ENCODE measurements at regions not wholly inside any gene's neighbourhood (a gene's known extent, or its start where the extent isn't known, plus 50 kb on each side); places are given as distances from the start of the nearest gene placed in this dataset.

DNA sequence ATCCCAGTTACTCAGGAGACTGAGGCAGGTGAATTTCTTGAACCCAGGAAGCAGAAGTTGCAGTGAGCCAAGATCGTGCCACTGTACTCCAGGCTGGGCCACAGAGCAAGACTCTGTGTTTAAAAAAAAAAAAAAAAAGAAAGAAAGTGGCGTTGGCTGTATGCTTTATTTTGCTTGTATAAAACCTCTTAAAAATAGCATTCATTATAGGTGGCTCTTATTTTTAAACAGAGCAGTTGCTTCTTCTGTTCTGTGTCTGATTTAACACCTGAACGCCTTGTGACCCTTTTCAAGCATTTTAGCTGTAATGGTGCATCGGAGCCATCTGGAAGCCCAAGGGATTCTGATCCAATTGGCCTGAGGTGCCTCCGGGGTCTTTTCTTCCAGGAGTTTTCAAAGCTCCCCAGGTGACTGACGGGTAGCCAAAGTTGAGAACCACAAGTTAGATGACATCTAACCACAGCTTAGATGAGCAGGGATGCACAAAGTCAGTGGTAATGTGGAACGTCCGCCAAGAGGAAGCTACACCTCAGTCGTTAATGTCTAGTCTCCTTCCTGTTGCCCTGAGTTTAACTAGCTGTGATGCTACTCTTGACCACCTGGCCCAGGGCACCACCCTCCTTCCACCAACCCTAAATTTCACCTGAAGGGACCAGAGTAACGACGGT, 274.6 kb upstream of the KLF6 start:
- DNase-seq (ENCODE audit: low spot score) = no peak
- no peak overlapping the region for H3K4me3 ChIP-seq
- TF ChIP-seq, protein P1, sequence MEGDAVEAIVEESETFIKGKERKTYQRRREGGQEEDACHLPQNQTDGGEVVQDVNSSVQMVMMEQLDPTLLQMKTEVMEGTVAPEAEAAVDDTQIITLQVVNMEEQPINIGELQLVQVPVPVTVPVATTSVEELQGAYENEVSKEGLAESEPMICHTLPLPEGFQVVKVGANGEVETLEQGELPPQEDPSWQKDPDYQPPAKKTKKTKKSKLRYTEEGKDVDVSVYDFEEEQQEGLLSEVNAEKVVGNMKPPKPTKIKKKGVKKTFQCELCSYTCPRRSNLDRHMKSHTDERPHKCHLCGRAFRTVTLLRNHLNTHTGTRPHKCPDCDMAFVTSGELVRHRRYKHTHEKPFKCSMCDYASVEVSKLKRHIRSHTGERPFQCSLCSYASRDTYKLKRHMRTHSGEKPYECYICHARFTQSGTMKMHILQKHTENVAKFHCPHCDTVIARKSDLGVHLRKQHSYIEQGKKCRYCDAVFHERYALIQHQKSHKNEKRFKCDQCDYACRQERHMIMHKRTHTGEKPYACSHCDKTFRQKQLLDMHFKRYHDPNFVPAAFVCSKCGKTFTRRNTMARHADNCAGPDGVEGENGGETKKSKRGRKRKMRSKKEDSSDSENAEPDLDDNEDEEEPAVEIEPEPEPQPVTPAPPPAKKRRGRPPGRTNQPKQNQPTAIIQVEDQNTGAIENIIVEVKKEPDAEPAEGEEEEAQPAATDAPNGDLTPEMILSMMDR (IDR thresholded peaks at IDR 0.05) = no peak
- H3K27ac ChIP-seq = peak overlapping the region; percentile 71 to 85

DNA sequence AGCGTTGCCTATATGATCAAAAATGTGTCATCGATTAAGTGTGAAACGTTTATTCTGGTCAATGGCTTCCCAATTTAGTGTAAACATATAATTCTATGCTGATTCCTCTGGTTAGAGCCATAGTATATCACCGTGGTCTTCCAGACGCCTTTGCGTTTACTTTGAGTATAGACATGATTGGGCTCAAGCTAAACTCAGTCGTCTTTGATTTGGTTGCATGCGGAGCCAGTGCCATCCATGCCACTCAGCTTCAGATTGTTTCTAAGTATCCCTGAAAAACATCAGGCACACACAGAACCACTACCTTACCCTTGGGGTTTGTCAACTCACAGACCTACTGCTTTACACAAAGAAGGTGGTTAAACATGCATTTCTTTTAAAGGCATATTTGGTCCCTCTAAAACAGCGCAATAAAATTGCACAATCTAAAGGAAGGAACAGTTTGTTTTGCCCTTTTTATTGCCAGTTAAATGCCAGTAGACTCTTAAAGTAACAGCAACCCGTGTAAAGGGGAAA, 273.6 kb upstream of the KLF6 start:
- no peak for DNase-seq (ENCODE audit: low spot score)
- TF ChIP-seq, protein P1 (IDR thresholded peaks at IDR 0.05) = no peak
- Histone ChIP-seq H3K4me3 (peak overlapping the region; percentile 25), H3K27ac (peak overlapping the region; percentile 59 to 83)

DNA sequence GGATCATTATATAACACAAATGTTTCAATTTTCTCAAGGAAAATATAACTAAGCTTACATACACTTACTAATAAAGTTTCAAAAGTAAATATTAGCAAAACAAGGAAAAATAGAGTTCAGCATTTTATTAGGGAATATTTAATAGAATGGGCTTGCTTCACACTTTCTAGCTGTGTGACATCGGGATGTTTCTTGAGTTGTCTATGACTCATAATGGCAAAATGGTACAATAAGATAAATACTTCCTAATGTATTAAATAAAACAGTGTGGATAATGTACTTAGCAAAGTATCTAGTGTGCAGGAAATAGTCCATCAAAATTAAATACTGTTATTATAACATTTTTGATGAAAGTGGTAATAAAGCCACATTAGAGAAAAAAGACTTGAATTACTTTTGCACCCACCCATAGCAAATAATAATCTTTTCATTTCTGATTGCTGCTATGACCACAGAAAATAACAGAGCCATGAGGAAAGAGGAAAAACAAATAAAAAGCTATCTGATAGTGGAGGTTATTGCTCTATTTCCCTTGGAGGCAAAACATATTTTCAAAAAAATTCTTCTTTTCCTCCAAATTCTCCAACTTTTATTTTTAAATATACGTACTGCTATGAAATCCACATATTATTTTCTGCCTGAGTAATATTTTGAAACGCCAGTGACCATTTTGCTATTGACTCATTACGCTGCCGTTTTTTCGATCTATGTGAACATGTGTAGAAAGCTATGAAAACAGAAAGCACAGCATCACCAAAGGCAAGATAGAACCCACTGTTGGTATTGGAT, 272.9 kb upstream of the KLF6 start:
- peak overlapping the region; percentile 59 to 83 for H3K27ac ChIP-seq
- H3K4me3 ChIP-seq = peak overlapping the region; percentile 25
- TF ChIP-seq, protein P1 (IDR thresholded peaks at IDR 0.05) = no peak
- DNase-seq (ENCODE audit: low spot score) = no peak

DNA sequence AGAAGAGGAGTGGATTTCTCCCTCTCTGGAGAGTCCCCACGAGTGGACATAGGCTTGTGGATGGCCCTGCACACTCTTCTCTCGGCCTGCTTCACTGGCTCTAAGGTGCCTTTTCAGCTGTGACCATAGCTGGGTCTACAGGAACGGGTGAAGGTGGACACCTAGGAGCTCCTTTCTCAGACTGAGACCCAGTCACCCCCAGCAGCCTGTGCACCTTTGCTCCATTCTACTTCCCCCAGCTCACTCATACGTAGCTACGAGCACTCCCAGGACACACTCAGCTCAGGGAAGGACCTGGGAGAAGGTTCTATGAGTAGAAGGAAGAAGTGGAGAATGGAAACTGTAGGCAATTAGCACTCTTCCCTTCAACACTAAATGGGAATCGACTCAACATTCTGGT, 272.0 kb upstream of the KLF6 start:
- Histone ChIP-seq H3K4me3 (no peak overlapping the region), H3K27ac (peak overlapping the region; percentile 0 to 29)
- TF ChIP-seq, protein P1 (IDR thresholded peaks at IDR 0.05) = no peak
- DNase-seq (ENCODE audit: low spot score) = no peak

DNA sequence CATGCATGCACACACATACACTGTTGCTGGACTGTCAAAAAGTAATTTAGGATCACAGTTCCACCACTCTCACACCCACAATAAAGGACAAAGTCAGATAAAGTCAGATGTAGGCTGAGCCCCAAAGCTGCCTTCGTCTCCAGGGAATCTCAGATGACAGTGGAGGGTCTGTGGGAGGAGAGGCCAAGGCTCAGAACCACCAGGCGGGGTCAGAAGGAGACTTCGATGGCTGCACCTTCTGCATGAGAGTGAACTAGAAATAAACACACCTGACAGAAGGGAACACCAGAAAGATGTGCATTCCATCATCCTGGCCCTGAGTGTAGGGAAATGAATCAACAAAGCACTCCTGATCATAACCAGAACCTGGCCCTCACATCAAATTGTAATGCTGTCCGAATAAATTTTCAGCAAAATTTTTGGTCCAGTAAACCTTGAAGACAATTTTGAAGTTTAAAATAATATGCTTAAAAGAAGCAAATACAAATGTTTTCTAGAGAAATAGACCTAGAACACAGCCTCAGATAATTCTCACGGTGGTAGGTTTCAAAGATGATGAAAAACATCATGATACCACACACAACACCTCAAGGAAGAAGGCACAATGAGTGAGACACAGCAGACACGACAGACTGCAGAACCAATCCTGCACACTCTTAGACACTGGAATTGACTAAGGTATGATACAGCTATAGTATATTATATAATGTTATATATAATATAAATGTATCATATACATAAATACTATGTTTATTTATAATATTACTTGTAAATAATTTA, 269.8 kb upstream of the KLF6 start:
- H3K4me3 ChIP-seq = no peak overlapping the region
- DNase-seq (ENCODE audit: low spot score) = no peak
- TF ChIP-seq, protein P1 (IDR thresholded peaks at IDR 0.05) = no peak
- H3K27ac ChIP-seq = peak overlapping the region in 1 of 2 donors; percentile 0

DNA sequence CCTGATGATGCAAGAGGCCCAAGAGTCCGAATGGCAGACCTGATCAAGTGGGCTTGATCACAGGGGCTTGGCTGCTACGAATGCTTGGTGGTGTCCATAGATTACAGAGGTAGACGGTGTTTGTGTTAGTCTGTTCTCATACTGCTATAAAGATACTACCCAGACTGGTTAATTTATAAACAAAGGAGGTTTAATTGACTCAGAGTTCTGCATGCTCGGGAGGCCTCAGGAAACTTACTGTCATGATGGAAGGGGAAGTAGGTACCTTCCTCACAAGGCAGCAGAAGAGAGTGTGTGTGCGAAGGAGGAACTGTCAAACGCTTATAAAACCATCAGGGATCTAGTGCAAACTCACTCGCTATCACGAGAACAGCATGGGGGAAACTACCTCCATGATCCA, 268.9 kb upstream of the KLF6 start:
- H3K4me3 ChIP-seq = no peak overlapping the region
- H3K27ac ChIP-seq = peak overlapping the region in 1 of 2 donors; percentile 0
- no peak for DNase-seq (ENCODE audit: low spot score)
- TF ChIP-seq, protein P1 (IDR thresholded peaks at IDR 0.05) = no peak
